GM21786 (cell line): ENCODE measurements at regions not wholly inside any gene's neighbourhood (a gene's known extent, or its start where the extent isn't known, plus 50 kb on each side); places are given as distances from the start of the nearest gene placed in this dataset.

Experiments
- ATAC-seq: cut with Tn5 transposase; IDR thresholded peaks from one replicate; pipeline ENCODE4 v1.9.1; 2021; ENCODE audit not compliant: unreplicated experiment

GRCh38 chr3:70899816-70900215 lies 587.4 kb upstream of the MDFIC2 start:
- ATAC-seq: no peak

- ATAC-seq: no peak
Observed at GRCh38 chr3:70890020-70890394, 577.6 kb upstream of the MDFIC2 start.

- no peak for ATAC-seq
Observed at GRCh38 chr3:70889162-70890019, 577.0 kb upstream of the MDFIC2 start.

DNA sequence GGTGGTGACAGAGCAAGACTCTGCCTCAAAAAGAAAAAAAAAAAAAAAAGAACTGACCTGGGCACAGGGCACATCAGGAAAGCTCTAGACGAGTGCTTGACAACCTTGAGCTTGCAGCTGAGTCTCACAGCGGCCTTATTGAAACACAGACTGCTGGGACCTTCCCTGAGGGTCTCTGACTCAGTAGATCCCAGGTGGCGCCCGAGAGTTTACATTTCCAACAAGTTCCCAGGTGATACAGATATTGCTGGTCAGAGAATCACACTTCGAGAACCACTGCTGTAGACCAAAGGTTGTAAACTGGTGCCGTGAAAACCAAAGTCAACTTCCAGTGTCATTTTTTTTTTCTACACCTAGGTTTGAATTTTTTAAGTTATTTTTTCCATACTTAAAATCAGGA lies 573.2 kb upstream of the MDFIC2 start:
- ATAC-seq: no peak

GRCh38 chr3:70882104-70882503 lies 569.7 kb upstream of the MDFIC2 start:
- ATAC-seq: no peak

DNA sequence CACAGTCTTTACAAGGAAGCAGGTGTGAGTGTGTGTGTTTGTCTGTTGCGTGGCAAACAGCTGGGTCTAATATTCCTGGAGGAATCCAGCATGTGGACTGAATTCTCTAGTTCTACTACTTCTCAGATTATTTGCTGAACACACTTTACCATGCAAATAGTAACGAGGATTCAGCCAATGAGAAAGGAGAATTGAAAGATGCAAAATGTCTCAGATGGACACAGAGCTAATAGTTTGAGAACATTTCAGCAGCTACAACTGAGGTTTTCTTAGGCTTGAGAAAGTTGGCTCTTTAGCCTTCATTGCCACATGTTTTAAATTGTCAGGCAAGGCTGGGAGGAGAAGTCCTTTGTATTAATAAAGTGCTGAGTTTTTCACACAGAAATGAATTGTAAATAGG lies 568.0 kb upstream of the MDFIC2 start:
- ATAC-seq: no peak

- no peak for ATAC-seq
Observed at GRCh38 chr3:70876154-70876553, 563.7 kb upstream of the MDFIC2 start.

DNA sequence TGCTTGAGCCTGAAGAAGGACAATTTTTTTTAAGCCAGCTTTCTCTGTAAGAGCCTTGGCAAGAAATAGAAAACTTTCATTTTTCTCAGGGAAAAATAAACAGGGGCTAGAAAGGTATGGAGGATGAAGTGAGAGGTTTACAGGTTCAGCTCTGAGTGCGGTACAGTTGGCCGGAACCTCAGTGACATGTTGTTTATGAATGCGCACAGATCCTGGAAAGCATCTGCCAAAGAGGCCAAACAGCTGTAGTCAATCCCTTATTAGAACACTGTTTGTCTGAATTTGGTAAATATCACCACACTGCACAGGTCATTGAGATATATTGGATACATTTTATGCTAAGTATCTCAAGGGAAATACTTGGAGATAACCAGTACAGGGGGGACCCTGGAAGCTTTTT lies 561.8 kb upstream of the MDFIC2 start:
- no peak for ATAC-seq

- no peak for ATAC-seq
Observed at GRCh38 chr3:70873686-70874085, 561.2 kb upstream of the MDFIC2 start.

DNA sequence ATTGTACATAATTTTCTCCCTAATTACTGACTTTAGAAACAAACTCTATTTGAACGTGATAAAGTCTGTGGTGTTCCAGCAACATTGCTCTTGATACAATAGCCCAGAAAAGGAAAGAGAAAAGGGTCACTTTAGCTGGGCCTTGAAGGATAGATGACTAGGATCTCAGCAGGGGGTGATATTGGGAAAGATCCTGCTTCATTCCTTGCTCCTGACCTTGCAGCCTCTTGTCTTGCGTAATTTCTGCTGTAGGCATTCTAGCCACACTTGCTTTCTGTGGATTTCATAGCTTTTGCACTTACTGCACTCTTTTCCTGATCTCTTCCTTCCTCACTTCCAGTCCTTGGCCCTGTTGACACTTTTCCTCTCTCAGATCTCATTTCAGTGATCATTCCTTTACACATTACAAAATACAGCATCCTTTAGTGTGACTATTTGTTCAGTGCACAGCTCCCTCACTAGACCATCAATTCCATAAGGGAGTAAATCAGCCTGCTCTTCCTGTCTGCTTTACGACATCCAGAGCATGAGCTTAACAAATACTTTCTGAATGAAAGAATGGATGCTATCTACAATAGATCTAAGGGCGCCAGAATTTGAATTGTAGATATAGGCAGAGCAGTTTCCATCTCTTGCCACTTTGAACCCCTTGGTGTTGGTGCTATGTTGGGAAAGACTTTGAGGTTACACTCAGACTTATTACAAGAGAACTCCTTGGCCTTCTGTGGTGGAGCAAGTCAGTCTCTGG lies 559.6 kb upstream of the MDFIC2 start:
- ATAC-seq: no peak

GRCh38 chr3:70870576-70870975 lies 558.1 kb upstream of the MDFIC2 start:
- ATAC-seq: no peak

GRCh38 chr3:70868561-70868960 lies 556.1 kb upstream of the MDFIC2 start:
- no peak for ATAC-seq

DNA sequence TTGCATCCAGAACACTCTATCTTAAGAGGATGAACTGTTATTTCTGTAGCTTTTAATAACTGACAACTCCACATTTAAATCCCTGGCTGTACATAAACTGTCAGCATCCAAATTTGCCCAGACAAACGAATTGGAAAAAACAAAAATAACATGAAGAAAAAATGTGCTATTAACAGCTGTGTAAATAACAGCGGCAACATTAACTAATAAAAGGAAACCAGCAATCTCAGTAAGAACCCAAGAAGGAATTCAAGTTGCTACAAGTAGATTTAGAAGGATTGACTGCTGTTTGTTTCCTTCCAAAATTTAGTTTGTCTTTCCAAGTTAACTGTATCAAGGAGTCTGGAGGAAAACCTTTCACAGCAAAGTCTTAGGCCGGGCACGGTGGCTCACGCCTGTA lies 550.6 kb upstream of the MDFIC2 start:
- ATAC-seq: no peak

- ATAC-seq: no peak
Observed at GRCh38 chr3:70861855-70862254, 549.4 kb upstream of the MDFIC2 start.

GRCh38 chr3:70861234-70861633 lies 548.8 kb upstream of the MDFIC2 start:
- no peak for ATAC-seq

GRCh38 chr3:70857916-70858315 lies 545.5 kb upstream of the MDFIC2 start:
- ATAC-seq: no peak

DNA sequence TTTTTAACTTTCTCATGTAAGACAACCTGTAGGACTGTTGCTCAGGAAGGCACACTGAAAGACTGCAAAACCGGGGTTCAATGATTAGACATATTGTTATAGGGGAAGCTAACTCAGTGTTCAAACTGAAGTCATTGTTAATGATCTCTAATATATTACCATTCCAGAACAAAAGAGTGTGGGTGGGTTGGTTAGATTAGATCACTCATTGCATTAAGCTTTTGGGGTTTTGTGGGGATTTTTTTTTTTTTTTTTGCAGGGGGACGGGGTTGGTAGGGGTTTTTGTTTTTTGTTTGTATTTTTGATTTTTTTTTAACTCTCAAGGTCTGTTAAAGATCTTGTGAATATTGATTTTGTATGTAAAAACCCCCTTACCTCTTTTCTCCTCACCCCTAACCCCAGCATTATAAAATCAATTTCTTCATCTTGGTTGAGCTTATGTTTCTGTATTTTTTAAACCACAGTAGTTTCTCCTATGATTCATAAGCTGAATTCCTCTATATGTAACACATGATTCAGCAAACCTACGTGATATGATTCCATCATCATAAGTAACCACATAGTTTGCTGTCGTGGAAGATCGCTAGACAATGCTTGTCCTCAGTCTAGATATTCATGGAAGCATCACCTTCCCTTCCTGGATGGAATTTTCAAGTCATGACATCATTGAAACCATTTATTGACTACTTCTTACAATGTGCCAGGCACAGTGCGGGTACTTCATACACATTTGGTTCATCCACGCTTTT lies 544.1 kb upstream of the MDFIC2 start:
- ATAC-seq: peak; percentile 43

GRCh38 chr3:70855149-70855548 lies 542.7 kb upstream of the MDFIC2 start:
- ATAC-seq: no peak

- ATAC-seq: no peak
Observed at GRCh38 chr3:70854108-70854507, 541.7 kb upstream of the MDFIC2 start.

GRCh38 chr3:70853161-70853944 lies 540.9 kb upstream of the MDFIC2 start:
- ATAC-seq: no peak
